Smooth muscle cell (in vitro differentiated cells): ENCODE measurements at regions not wholly inside any gene's neighbourhood (a gene's known extent, or its start where the extent isn't known, plus 50 kb on each side); places are given as distances from the start of the nearest gene placed in this dataset.

Experiments
- DNase-seq: peaks from one replicate; lab custom pipeline; 2025; ENCODE audit not compliant: unreplicated experiment; lab: John Stamatoyannopoulos, UW
- H2AFZ ChIP-seq: fragments of 200-600 bp; sonication (generic); 2 replicates; pipeline ENCODE4 v1.6.0; 2016; ENCODE audit warnings: antibody characterized with exemption, low read depth, mild to moderate bottlenecking
- H3F3A ChIP-seq: fragments of 200-600 bp; sonication (generic); 2 replicates; pipeline ENCODE4 v1.6.0; 2017; ENCODE audit warnings: antibody characterized with exemption, low read depth
- H3K27ac ChIP-seq: fragments of 200-600 bp; sonication (generic); 2 replicates; pipeline ENCODE4 v1.5.1; 2016; ENCODE audit warnings: low read depth, mild to moderate bottlenecking
- H3K27me3 ChIP-seq: fragments of 200-600 bp; sonication (generic); 2 replicates; pipeline ENCODE4 v1.6.1; 2016; ENCODE audit warnings: low read depth, mild to moderate bottlenecking
- H3K36me3 ChIP-seq: fragments of 200-600 bp; sonication (generic); 2 replicates; pipeline ENCODE4 v1.5.1; 2016; ENCODE audit warnings: low read depth
- H3K4me1 ChIP-seq: fragments of 200-600 bp; sonication (generic); 2 replicates; pipeline ENCODE4 v1.5.1; 2016; ENCODE audit warnings: low read depth
- H3K4me2 ChIP-seq: fragments of 200-600 bp; sonication (generic); 2 replicates; pipeline ENCODE4 v1.6.0; 2016; ENCODE audit warnings: mild to moderate bottlenecking
- H3K4me3 ChIP-seq: fragments of 200-600 bp; sonication (generic); 2 replicates; pipeline ENCODE4 v1.5.1; 2016; ENCODE audit warnings: mild to moderate bottlenecking
- H3K79me2 ChIP-seq: fragments of 200-600 bp; sonication (generic); 2 replicates; pipeline ENCODE4 v1.6.0; 2016; ENCODE audit warnings: low read depth, mild to moderate bottlenecking
- H3K9ac ChIP-seq: fragments of 200-600 bp; sonication (generic); 2 replicates; pipeline ENCODE4 v1.6.0; 2016; ENCODE audit warnings: low read depth
- H3K9me3 ChIP-seq: fragments of 200-600 bp; sonication (generic); replicated peaks from 2 replicates; pipeline ENCODE4 v1.5.1; 2016; ENCODE audit warnings: low read depth
- H4K20me1 ChIP-seq: fragments of 200-600 bp; sonication (generic); 2 replicates; pipeline ENCODE4 v1.6.0; 2016; ENCODE audit warnings: low read depth
- CTCF ChIP-seq: fragments of 200-600 bp; sonication (generic); IDR thresholded peaks from 2 replicates; pipeline ENCODE4 v1.5.1; 2017; ENCODE audit warnings: borderline replicate concordance, mild to moderate bottlenecking, antibody characterized with exemption; ENCODE audit not compliant: insufficient read depth, poor library complexity, severe bottlenecking
- WGBS: methylation state at CpG from one replicate; pipeline ENCODE4 v1.1.7; 2016; ENCODE audit warnings: low lambda C conversion rate; 5-methylcytosine and 5-hydroxymethylcytosine counted together

- no peak for TF ChIP-seq CTCF
- H3K9me3 ChIP-seq = no peaks in the 10 kb centered on the region
- WGBS = 71% methylated on average over 3 of the region's 3 CpGs
- H3K27me3 ChIP-seq = no peaks in the 10 kb centered on the region
- DNase-seq = no peak
- no peak overlapping the region for H3K4me2 ChIP-seq
- H3K36me3 ChIP-seq = no peaks in the 10 kb centered on the region
- no peak overlapping the region for H3K9ac ChIP-seq
- H4K20me1 ChIP-seq = no peaks in the 10 kb centered on the region
- H3K27ac ChIP-seq = no peak overlapping the region
- no peaks in the 10 kb centered on the region for H3F3A ChIP-seq
- H3K4me1 ChIP-seq = no peaks in the 10 kb centered on the region
- no peaks in the 10 kb centered on the region for H3K79me2 ChIP-seq
- no peak overlapping the region for H3K4me3 ChIP-seq
- H2AFZ ChIP-seq = no peak overlapping the region
These were observed 270.5 kb downstream of the PHF14 start for GRCh38 chr7:11244149-11244548.

GRCh38 chr7:11247545-11247944 is 273.9 kb downstream of the PHF14 start:
- no peaks in the 10 kb centered on the region for H3F3A ChIP-seq
- H3K36me3 ChIP-seq = no peaks in the 10 kb centered on the region
- H3K9ac ChIP-seq = no peak overlapping the region
- 35% methylated on average over 1 of the region's 1 CpG for WGBS
- no peaks in the 10 kb centered on the region for H4K20me1 ChIP-seq
- H3K9me3 ChIP-seq = no peaks in the 10 kb centered on the region
- H3K4me2 ChIP-seq = no peak overlapping the region
- H3K27ac ChIP-seq = no peak overlapping the region
- H3K79me2 ChIP-seq = no peaks in the 10 kb centered on the region
- TF ChIP-seq CTCF = no peak
- H2AFZ ChIP-seq = no peak overlapping the region
- H3K4me3 ChIP-seq = no peak overlapping the region
- DNase-seq = no peak
- no peaks in the 10 kb centered on the region for H3K4me1 ChIP-seq
- no peaks in the 10 kb centered on the region for H3K27me3 ChIP-seq

GRCh38 chr7:11251436-11251835 is 277.8 kb downstream of the PHF14 start:
- Histone ChIP-seq H3F3A (no peaks in the 10 kb centered on the region), H3K4me1 (no peaks in the 10 kb centered on the region), H3K4me3 (no peak overlapping the region), H2AFZ (no peak overlapping the region), H3K4me2 (no peak overlapping the region), H3K27me3 (no peaks in the 10 kb centered on the region), H3K9ac (no peak overlapping the region), H3K27ac (no peak overlapping the region), H3K79me2 (no peaks in the 10 kb centered on the region), H3K36me3 (no peaks in the 10 kb centered on the region), H3K9me3 (no peaks in the 10 kb centered on the region), H4K20me1 (no peaks in the 10 kb centered on the region)
- DNase-seq = no peak
- 30% methylated on average over 2 of the region's 2 CpGs for WGBS
- no peak for TF ChIP-seq CTCF

GRCh38 chr7:11252011-11252607 is 278.4 kb downstream of the PHF14 start:
- Histone ChIP-seq H4K20me1 (no peaks in the 10 kb centered on the region), H3K4me1 (no peaks in the 10 kb centered on the region), H3K4me2 (no peak overlapping the region), H3K9ac (no peak overlapping the region), H3K9me3 (no peaks in the 10 kb centered on the region), H3K27ac (no peak overlapping the region), H3K79me2 (no peaks in the 10 kb centered on the region), H2AFZ (no peak overlapping the region), H3K4me3 (no peak overlapping the region), H3F3A (no peaks in the 10 kb centered on the region), H3K27me3 (no peaks in the 10 kb centered on the region), H3K36me3 (no peaks in the 10 kb centered on the region)
- WGBS = 98% methylated on average over 4 of the region's 4 CpGs
- TF ChIP-seq CTCF = no peak
- no peak for DNase-seq
